Lower leg skin (tissue), 3 donors: ENCODE measurements at regions not wholly inside any gene's neighbourhood (a gene's known extent, or its start where the extent isn't known, plus 50 kb on each side); places are given as distances from the start of the nearest gene placed in this dataset.

Source experiments
- POLR2A ChIP-seq, 2 donors: fragments of 450-650 bp; IDR thresholded peaks; one replicate each; pipeline ENCODE4 v1.6.1; 2016 to 2017; ENCODE audit warnings: antibody characterized with exemption in 2 of 2, mild to moderate bottlenecking in 1 of 2, moderate library complexity in 1 of 2
- TF ChIP-seq, protein P1 (sequence below), 3 donors: fragments of 450-650 bp; IDR thresholded peaks; one replicate each; pipeline ENCODE4 v1.5.1; 2016; ENCODE audit warnings: antibody characterized with exemption in 3 of 3, mild to moderate bottlenecking in 3 of 3, moderate library complexity in 2 of 3

DNA sequence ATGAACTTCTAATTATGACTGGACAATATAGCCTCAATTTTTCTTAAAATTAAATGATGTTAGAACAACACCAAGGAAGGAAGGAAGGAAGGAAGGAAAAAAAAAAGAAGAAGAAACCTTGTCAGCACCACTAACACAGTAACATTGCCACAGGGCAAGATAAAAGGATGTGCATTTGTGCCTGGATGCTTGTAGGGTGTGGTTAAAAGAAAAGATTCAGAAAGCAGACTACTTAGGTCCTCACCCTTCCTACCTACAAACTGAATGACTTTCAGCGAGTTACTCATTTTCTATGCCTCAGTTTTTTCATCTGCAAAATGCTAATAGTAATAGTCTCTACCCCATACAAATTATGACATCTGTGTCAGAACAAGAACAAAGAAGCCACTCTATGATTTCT lies 778.3 kb downstream of the MCTP2 start:
- TF ChIP-seq, protein P1, sequence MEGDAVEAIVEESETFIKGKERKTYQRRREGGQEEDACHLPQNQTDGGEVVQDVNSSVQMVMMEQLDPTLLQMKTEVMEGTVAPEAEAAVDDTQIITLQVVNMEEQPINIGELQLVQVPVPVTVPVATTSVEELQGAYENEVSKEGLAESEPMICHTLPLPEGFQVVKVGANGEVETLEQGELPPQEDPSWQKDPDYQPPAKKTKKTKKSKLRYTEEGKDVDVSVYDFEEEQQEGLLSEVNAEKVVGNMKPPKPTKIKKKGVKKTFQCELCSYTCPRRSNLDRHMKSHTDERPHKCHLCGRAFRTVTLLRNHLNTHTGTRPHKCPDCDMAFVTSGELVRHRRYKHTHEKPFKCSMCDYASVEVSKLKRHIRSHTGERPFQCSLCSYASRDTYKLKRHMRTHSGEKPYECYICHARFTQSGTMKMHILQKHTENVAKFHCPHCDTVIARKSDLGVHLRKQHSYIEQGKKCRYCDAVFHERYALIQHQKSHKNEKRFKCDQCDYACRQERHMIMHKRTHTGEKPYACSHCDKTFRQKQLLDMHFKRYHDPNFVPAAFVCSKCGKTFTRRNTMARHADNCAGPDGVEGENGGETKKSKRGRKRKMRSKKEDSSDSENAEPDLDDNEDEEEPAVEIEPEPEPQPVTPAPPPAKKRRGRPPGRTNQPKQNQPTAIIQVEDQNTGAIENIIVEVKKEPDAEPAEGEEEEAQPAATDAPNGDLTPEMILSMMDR (IDR thresholded peaks at IDR 0.05) = no peak
- no peak for TF ChIP-seq POLR2A (IDR thresholded peaks at IDR 0.05)
